Thyroid gland (tissue), 4 donors: ENCODE measurements at regions not wholly inside any gene's neighbourhood (a gene's known extent, or its start where the extent isn't known, plus 50 kb on each side); places are given as distances from the start of the nearest gene placed in this dataset.

Source experiments
- POLR2A ChIP-seq, 2 donors: fragments of 450-650 bp; IDR thresholded peaks; one replicate each; pipeline ENCODE4 v1.6.1; 2017; ENCODE audit warnings: antibody characterized with exemption in 2 of 2, mild to moderate bottlenecking in 2 of 2, moderate library complexity in 1 of 2
- TF ChIP-seq, protein P1 (sequence below), 6 experiments: fragments of 200-600 bp in 3 of 6; fragments of 450-650 bp in 3 of 6; sonication (generic) in 3 of 6; IDR thresholded peaks; one replicate each; pipeline ENCODE4 v1.5.1; 2016 to 2019; ENCODE audit warnings: antibody characterized with exemption in 6 of 6, mild to moderate bottlenecking in 2 of 6, inconsistent platforms in 1 of 6, moderate library complexity in 1 of 6

DNA sequence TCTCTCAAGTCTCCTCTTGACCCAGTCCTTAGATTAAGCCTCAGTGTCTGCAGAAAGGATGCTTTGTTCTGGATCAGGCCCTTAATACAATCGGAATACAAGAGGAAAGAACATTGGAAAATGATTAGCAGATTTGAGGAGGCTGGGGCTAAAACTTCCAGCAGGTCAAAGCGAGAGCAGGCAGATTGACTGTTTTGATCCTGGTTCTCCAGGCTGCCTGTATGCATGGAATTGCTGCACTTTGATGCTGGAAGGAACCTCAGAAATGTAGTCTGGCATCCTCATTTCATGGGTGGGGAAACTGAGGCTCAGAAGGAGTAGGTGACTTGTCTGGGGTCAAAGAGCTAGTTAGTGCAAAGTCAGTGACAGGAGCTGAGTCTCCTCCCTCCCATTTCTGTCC is 202.8 kb downstream of the EMX2 start:
- no peak for TF ChIP-seq POLR2A (IDR thresholded peaks at IDR 0.05)
- TF ChIP-seq, protein P1, sequence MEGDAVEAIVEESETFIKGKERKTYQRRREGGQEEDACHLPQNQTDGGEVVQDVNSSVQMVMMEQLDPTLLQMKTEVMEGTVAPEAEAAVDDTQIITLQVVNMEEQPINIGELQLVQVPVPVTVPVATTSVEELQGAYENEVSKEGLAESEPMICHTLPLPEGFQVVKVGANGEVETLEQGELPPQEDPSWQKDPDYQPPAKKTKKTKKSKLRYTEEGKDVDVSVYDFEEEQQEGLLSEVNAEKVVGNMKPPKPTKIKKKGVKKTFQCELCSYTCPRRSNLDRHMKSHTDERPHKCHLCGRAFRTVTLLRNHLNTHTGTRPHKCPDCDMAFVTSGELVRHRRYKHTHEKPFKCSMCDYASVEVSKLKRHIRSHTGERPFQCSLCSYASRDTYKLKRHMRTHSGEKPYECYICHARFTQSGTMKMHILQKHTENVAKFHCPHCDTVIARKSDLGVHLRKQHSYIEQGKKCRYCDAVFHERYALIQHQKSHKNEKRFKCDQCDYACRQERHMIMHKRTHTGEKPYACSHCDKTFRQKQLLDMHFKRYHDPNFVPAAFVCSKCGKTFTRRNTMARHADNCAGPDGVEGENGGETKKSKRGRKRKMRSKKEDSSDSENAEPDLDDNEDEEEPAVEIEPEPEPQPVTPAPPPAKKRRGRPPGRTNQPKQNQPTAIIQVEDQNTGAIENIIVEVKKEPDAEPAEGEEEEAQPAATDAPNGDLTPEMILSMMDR (IDR thresholded peaks at IDR 0.05) = no peak
